ENCODE measurements at regions not wholly inside any gene's neighbourhood (a gene's known extent, or its start where the extent isn't known, plus 50 kb on each side); places are given as distances from the start of the nearest gene placed in this dataset.
A peak's percentile ranks its signal among the peaks of the same experiment; 100 is the strongest.

DNA sequence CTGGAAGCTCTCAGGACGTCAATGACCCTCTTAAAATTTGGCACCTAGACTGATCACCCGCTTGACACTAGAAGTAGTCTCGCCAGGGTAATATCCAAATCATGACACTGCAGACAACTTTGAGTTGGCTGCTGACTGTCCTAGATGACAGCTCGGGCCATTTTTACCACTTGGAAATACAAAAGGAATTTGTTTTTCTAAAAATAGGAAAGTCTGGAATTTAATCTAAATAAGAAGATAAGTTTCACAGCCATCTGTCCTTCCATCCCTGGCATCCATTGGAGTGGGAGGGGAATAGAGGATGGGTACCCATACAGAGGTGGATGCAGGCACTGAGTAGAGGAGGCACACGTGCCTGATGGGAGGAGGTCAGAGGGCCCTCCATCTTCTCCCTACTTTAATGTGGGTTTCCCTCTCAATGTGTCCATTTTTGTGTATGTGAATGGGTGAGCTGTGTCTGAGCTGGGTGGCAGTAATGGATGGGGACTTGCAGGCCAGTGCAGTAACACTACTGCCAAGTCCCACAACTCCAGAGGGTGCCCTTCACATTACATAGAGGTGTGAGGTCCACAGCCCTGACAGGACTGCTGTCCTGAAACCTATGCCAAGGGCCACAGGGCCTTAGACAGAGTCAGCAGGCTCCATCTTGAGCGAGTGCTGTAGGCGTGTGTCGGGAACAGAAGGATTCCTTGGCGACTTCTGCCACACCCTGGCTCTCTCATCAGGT lies 104.8 kb upstream of the IPO9 start:
- Histone ChIP-seq H3K36me3 (no peaks in the 10 kb centered on the region), H3K27ac (peak overlapping the region; percentile 90 to 96), H3K9me3 (no peaks in the 10 kb centered on the region), H3K4me1 (peaks cover 17 to 33% of the 10 kb centered on the region in 2 donors), H3K27me3 (no peaks in the 10 kb centered on the region), H3K4me3 (no peak overlapping the region)
- no peak for TF ChIP-seq POLR2A (IDR thresholded peaks at IDR 0.05)
- TF ChIP-seq, protein P1, sequence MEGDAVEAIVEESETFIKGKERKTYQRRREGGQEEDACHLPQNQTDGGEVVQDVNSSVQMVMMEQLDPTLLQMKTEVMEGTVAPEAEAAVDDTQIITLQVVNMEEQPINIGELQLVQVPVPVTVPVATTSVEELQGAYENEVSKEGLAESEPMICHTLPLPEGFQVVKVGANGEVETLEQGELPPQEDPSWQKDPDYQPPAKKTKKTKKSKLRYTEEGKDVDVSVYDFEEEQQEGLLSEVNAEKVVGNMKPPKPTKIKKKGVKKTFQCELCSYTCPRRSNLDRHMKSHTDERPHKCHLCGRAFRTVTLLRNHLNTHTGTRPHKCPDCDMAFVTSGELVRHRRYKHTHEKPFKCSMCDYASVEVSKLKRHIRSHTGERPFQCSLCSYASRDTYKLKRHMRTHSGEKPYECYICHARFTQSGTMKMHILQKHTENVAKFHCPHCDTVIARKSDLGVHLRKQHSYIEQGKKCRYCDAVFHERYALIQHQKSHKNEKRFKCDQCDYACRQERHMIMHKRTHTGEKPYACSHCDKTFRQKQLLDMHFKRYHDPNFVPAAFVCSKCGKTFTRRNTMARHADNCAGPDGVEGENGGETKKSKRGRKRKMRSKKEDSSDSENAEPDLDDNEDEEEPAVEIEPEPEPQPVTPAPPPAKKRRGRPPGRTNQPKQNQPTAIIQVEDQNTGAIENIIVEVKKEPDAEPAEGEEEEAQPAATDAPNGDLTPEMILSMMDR (IDR thresholded peaks at IDR 0.05) = no peak
- intact Hi-C loops (cut with DNase I; ENCODE audit: low total_unique reads) = no loop called here
- DNase-seq = no peak

DNA sequence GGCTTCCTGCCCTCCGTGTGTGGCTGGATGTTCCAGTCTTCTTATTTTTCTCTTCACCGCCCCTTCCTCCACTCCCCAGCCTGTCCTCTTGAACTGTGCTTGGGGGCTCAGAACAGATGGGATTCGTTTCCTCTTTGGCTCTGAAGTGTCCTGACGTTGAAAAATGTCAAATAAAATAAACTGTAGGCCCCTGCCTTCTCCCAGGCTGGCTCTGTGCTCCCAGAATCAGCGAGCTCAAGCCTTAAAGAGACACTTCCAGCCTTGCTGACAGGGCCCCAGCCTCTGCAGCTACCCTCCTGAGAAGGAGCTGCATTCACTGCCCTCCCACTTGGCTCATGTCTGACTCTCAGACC lies 104.2 kb upstream of the IPO9 start:
- intact Hi-C loops (cut with DNase I; ENCODE audit: low total_unique reads) = no loop called here
- Histone ChIP-seq H3K4me3 (no peak overlapping the region), H3K27me3 (no peaks in the 10 kb centered on the region), H3K9me3 (no peaks in the 10 kb centered on the region), H3K36me3 (no peaks in the 10 kb centered on the region), H3K27ac (peak overlapping the region; percentile 90 to 96), H3K4me1 (peaks cover 13 to 28% of the 10 kb centered on the region in 2 donors)
- no peak for DNase-seq
- TF ChIP-seq POLR2A (IDR thresholded peaks at IDR 0.05) = no peak
- TF ChIP-seq, protein P1 (IDR thresholded peaks at IDR 0.05) = no peak

DNA sequence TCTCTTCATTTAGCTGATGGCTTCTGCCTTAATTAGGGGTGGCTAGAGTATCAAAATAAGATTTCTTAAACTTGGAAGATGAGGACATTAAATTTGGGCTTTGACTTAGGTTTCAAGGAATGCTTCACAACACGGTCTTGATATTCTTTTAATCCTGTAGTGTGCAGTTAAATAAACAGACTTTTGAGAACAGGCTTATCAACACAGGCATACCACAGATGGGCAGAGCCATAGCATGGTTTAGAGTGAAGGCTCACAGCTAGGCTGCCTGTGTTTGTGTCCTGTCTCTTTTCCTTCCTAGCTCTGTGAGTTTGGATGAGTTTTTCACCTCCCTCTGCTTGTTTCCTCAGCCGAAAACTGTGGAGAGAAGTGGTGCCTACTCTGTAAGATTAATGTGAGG lies 102.3 kb upstream of the IPO9 start:
- no peak overlapping the region for H3K4me3 ChIP-seq
- TF ChIP-seq, protein P1 (IDR thresholded peaks at IDR 0.05) = no peak
- H3K36me3 ChIP-seq = no peaks in the 10 kb centered on the region
- DNase-seq = no peak
- intact Hi-C loops (cut with DNase I; ENCODE audit: low total_unique reads) = no loop called here
- H3K27ac ChIP-seq = no peak overlapping the region
- peaks cover 8 to 18% of the 10 kb centered on the region in 2 donors for H3K4me1 ChIP-seq
- no peaks in the 10 kb centered on the region for H3K9me3 ChIP-seq
- H3K27me3 ChIP-seq = no peaks in the 10 kb centered on the region

DNA sequence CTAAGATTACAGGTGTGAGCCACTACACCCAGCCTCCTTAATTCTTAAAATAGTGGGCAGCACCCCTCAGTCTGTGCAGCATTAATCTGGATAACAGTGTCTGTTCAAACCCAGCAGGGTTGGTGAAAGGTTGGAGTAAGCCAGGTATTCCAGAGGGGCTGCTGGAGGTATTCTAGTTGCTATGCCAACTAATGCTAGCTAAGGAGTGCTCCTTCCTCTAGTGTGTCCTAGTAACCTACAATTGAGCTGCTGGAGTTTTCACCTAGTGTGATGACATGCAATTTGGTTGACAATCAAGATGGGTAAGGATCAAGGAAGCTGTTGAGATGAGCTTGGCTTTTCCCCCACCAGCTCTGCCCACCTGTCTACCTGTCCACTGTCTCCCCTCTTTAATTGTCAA lies 100.2 kb upstream of the IPO9 start:
- H3K4me3 ChIP-seq = no peak overlapping the region
- H3K36me3 ChIP-seq = no peaks in the 10 kb centered on the region
- intact Hi-C loops (cut with DNase I; ENCODE audit: low total_unique reads) = no loop called here
- no peak overlapping the region for H3K27ac ChIP-seq
- no peaks in the 10 kb centered on the region for H3K9me3 ChIP-seq
- peaks cover 5 to 8% of the 10 kb centered on the region in 2 donors for H3K4me1 ChIP-seq
- DNase-seq = no peak
- H3K27me3 ChIP-seq = no peaks in the 10 kb centered on the region
- TF ChIP-seq, protein P1 (IDR thresholded peaks at IDR 0.05) = no peak
- no peak for TF ChIP-seq POLR2A (IDR thresholded peaks at IDR 0.05)

DNA sequence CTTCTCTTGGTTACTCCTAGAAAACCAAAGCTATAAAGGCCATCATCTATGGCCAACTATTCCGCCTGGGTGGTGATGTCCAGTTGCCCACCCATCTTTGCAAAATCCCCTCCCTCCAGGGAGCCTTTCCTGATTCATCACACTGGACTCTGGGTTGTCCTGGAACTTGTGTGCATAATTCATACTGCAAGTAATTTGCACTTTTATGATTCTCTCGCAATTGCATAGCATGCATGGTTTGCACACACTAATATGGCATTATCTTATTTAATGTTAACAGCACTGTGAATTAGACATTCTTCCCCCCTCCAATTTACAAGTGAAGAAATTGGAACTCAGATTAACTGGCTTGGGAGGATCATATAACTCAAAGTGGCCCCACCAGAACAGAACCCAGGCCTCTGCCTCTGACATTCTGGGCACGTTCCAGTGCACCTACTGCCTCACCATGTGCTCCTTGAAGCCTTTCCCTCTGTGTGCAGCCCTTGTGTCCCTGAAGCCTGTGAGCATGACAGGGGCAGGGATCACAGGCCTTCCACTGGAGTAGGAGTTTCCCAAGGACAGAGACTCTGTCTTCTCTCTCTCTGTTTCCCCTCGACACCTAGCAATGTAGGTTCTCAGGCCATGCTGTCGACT lies 98.9 kb upstream of the IPO9 start:
- intact Hi-C loops (cut with DNase I; ENCODE audit: low total_unique reads) = no loop called here
- no peaks in the 10 kb centered on the region for H3K27me3 ChIP-seq
- H3K4me3 ChIP-seq = no peak overlapping the region
- TF ChIP-seq POLR2A (IDR thresholded peaks at IDR 0.05) = no peak
- TF ChIP-seq, protein P1 (IDR thresholded peaks at IDR 0.05) = no peak
- no peak overlapping the region for H3K27ac ChIP-seq
- no peak for DNase-seq
- H3K36me3 ChIP-seq = no peaks in the 10 kb centered on the region
- no peaks in the 10 kb centered on the region for H3K4me1 ChIP-seq
- H3K9me3 ChIP-seq = no peaks in the 10 kb centered on the region
